NB4 (cell line): ENCODE measurements at regions not wholly inside any gene's neighbourhood (a gene's known extent, or its start where the extent isn't known, plus 50 kb on each side); places are given as distances from the start of the nearest gene placed in this dataset.

ENCODE experiments used
- CTCF ChIP-seq: IDR thresholded peaks from one replicate; pipeline ENCODE4 v1.5.1; 2012; ENCODE audit warnings: low read depth, low read length
- POLR2A ChIP-seq: IDR thresholded peaks from 2 replicates; pipeline ENCODE4 v1.6.1; 2011; ENCODE audit warnings: mild to moderate bottlenecking; ENCODE audit not compliant: insufficient read length; ENCODE audit errors: extremely low read depth

GRCh38 chr3:113064183-113064582, 73.4 kb downstream of the GTPBP8 start:
- TF ChIP-seq POLR2A, result no peak
- TF ChIP-seq CTCF, result no peak
